ENCODE measurements at regions not wholly inside any gene's neighbourhood (a gene's known extent, or its start where the extent isn't known, plus 50 kb on each side); places are given as distances from the start of the nearest gene placed in this dataset.
A peak's percentile ranks its signal among the peaks of the same experiment; 100 is the strongest.
"Not testable (repeated sequence)": the region's sequence is repeated elsewhere in the genome, so short reads cannot be mapped to it uniquely, and the experiment has no call there.

DNA sequence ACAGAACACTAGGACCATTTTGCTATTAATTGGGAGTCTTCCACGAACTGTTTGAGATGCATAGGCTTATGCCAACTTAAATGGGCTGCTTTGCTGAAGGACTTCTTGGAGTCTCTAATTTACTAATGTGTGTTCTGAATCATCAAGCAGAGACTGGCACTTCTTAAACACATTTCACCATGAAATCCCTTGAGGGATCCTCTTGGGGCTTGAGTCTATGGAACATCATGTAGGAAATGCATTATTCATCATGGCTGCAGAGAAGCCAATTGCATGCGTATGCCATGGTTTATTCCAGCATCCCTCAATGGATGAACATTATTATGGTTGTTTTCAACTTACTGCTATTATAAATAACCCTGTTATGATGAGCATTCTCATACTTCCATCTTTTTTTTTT lies 73.4 kb downstream of the FGD2 start:
- DNase-seq, result no peak

DNA sequence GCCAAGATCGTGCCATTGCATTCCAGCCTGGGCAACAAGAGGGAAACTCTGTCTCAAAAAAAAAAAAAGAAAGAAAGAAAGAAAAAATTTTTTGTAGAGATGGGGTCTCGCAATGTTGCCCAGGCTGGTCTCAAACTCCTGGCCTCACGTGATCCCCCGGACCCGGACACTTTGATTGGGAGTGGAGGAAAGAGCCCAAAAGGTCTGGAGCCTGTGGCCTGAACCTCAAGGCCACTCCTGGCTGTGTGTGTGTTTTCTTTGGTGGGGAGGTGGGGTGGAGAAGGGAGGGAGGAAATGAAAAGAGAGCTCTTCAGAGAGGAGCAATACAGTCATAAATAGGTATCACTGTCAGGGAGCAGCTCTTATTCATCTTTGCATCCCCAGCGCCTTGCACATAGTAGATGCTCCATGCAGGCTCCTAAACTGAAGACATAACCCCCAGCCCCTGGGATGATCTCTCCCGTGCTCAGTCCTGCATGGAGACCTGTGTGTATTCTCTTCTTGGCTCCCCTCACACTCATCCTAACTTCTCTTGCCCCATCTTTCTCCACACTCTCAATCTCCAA lies 75.7 kb downstream of the FGD2 start:
- no peak for DNase-seq

DNA sequence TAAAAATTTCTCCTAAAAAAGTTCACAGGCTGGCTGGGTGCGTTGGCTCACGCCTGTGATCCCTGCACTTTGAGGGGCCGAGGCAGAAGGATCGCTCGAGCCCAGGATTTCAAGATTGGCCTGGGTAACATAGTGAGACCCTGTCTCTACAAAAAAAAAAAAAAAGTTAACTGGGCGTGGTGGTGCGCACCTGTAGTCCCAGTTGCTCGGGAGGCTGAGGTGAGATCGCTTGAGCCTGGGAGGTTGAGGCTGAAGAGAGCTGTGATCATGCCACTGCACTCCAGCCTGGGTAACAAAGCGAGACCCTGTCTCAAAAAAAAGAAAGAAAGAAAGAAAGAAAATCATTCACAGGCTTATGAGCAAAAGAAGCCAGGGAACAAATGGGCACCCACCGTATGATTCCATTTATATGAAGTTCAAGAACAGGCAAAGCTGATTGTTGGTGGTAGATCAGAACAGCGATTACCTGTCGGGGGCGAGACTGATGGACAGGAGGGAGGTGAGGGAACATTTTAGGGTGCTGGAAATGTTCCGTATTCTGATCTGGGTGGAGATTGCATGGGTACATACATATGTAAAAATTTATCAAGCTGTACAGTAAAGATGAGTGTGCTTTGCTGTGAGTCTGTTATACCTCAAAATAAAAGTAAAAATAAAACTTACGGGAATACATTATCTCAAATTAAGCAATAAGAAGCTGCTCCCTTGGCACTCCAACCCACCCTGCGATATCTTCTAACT lies 77.1 kb downstream of the FGD2 start:
- peak; percentile 63 for DNase-seq

DNA sequence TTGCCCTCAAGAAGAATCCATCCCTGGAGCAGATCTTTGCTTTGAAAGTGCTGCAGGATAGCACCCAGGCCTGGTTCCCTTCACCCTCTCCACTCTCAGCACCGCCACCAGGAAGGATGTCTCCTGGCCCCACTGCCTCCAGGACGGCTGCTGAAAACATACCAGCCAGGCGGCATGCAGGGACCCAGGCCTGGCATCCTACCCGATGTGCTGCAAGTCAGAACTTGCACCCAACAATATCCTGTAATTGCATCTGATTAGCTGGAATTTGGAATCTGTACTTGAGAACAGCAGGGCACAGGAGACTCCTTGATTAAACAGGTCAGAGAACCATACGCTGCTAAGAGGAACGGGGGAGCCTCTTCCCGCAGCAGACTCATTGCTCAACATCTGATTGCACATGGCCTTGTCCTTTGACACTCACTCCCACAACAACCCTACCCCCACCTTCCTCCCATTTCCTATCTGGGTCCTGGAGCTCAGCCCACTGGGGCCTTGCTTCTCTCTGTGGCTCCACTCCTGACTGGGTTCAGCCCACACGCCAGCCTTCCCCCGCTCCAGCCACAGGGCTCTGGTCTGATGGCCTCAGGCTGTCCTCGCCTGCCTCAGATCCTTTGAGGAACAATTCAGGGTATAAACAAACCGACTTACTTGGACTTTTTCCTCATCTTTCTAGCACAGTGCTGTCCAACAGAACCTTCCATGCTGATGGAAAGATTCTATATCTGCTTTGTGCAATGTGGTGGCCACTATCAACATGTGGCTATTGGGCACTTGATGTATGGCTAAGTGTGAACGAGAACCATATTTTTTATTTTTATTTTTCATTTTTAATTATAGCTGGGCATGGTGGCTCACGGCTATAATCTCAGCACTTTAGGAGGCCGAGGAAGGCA lies 78.0 kb downstream of the FGD2 start:
- peak; percentile 83 for DNase-seq

DNA sequence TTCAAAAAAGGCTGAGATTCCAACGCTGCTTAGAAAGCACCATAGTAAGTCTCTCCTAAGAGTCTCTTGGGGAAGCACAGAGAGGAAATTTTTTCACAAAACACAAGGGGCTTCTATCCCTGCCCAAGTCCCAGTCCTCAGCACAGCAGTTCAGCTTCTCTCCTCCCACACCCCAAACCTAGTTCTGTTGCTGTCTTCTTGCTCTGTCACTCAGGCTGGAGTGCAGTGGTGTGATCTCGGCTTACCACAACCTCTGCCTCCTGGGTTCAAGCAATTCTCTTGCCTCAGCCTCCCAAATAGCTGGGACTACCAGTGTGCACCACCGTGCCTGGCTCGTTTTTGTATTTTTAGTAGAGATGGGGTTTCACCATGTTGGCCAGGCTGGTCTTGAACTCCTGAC lies 79.2 kb downstream of the FGD2 start:
- not testable (repeated sequence) for DNase-seq

DNA sequence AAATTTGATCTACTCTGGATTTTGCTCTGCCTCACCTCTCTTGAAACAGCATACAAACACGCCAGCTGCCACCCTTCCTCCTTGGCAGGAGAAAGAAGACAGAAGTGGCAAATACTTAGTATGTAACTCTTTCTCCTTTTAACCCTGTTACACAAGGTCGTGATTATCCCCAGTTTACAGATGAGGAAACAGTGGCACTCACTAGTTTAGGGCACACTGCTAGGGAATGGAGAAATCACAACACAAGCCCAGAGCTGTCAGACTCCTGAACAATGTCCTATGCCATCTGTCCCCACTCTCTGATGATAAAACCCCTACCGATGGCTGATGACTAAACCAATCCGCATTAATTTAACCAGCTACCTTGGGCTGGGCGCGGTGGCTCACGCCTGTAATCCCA lies 79.7 kb downstream of the FGD2 start:
- no peak for DNase-seq

DNA sequence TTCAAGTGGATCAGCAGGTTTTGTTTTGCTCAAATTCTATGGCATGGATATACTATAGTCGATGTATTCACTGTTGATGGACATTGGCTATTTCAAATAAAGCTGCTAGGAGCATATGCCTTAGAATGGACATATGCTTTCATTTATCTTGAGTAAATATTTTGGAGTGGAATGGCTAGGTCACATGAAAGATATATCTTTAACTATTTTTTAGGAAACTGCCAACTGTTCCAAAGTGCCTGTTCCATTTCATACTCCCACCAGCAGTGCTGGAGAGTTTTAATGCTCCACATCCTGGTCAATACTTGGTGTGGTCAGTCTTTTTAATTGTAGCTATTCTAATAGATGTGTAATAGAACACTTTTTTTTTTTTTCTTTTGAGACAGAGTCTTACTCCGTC lies 81.1 kb upstream of the PIM1 start:
- DNase-seq, result no peak

DNA sequence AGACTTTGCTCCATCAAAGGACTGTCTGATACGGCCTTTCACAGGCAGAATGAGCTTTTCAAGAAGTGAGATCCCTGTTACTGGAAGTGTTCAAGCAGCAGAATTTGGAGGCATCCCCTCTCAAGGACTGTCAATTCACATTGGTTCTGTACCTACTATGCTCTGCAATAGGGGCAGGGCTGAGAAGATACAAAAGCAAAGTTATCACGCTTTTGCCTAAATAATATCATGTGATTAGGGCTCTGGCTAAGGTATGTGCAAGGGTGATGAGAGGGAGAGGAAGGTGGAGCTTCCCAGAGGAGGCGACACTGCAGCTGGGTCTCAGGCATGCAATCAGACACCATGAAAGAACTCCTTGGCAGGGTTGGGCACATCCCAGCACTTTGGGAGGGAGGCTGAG lies 80.2 kb upstream of the PIM1 start:
- DNase-seq, result no peak

DNA sequence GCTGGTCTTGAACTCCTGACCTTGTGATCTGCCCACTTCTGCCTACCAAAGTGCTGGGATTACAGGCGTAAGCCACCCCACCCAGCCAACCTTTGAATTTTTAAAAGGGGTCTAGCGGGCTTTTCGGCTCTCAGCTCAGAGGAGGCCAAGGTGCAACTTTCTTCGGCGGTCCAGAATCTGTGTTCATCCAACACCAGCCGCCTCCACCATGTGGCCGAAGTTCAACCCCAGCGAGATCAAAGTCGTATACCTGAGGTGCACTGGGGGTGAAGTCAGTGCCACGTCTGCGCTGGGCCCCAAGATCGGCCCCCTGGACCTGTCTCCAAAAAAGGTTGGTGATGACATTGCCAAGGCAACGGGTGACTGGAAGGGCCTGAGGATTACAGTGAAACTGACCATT lies 78.8 kb upstream of the PIM1 start:
- not testable (repeated sequence) for DNase-seq

DNA sequence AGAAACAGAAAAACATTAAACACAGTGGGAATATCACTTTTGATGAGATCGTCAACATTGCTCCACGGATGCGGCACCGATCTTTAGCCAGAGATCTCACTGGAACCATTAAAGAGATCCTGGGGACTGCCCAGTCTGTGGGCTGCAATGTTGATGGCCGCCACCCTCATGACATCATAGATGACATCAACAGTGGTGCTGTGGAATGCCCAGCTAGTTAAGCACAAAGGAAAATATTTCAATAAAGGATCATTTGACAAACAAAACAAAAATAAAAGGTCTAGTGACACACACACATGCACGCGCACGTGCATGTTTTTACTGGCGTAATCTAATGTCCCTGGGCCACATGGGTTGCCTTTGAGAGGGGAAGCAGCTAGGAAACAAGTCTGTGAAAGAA lies 78.4 kb upstream of the PIM1 start:
- not testable (repeated sequence) for DNase-seq

DNA sequence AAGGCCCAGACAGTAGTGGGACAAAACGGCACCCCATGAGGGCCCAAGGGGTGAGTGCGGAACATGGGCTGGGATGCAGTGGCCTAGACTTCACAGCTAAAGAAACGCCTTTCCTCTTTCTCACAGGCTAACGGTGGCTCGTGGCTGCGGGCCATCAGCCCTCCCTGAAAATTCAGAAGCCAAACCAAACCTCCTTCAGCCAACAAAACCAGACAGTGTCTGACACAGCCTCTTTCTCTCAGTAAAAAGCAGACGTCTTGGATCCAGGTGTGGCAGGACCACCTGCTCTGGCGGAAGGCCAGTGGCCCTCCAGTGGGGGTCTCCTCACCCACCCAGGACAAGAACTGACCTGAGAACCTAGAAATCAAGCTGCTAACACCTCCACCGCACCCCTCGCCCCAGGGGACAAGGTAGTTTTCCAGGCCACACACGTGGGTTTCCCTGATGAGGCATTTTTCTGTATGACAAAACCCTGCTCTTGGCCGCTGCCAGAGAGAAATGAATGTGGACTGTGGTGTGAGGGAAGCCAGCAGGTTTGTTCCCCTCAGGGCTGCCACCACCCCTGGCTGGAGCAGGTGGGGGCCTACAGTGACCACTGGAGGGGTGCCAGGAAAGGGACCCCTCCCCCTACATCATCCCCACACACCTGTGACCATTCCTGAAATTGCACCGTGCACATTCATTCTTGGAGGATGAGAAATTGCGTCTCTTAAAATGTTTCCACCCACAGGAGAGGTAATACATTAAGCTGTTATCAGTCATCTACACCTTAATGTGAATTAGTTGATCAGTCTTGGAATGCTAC lies 76.8 kb upstream of the PIM1 start:
- DNase-seq, result no peak

DNA sequence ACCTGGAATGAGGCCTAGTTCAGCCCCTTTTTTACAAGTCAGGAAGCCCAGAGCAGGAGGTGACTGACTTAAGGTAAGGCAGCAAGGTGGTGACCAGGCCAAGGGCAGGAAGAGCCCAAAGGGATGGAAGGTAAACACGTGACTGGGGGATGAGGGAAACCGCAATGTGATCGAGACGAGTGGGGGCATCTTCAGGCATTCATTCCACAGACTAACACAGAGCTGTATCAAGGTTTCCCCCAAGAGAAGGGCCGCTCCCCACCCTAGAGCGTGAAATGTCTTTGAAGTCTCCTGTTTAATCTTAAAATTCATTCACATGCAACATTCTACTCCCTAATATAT lies 76.3 kb upstream of the PIM1 start:
- no peak for DNase-seq

DNA sequence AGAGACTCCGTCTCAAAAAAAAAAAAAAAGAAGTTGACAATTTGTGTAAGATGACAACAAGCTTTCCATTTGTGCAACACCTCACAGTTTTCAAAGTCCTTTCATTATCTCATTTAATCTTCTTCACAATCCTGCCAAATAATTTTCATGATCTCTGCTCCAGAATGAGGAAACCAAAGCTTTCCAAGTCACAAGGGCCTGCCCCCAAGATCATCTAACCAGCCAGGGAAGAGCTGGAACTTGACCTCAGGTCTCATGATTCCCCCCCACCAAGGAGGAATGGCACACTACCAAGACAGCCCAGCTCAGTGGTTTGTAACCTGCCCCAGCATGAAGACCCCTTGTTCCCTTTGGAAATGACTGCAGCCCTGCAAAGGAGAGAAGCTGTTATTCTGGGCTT lies 74.0 kb upstream of the PIM1 start:
- no peak for DNase-seq

DNA sequence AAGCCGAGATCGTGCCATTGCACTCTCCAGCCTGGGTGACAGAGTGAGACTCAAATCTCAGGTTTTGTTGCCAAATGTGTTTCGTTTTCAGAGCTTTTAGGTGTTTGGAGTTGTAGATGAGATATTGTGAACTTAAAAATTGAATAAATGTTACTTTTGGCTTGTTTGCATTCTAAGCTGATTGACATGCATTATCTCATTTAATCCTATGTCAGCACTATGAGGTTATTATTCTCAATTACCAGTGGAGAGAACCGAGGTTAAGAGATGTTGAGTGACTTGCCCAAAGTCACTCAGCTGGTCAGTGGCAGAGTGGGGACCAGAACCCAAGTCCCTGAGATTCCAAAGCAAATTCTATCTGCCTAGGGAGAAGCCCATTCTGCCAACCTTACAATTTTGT lies 72.6 kb upstream of the PIM1 start:
- DNase-seq, result no peak

DNA sequence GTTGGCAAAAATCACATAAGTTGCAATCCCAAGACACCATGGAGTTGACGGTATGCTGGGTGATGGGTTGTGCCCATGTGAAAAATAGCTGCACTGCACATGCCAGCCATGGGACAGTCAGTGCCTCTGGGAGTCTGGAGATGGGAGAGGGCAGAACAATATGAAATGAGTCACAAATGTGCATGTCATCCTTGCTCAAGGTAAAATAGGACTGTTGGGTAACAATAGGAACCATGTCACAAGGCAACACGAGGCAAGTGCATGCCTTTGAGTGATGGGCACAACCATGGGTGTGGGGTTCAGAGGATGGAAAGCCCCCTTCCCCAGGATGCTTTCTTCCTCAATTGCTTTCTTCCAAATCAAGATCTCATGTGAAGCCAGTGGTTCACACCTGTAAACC lies 70.5 kb upstream of the PIM1 start:
- DNase-seq, result no peak

DNA sequence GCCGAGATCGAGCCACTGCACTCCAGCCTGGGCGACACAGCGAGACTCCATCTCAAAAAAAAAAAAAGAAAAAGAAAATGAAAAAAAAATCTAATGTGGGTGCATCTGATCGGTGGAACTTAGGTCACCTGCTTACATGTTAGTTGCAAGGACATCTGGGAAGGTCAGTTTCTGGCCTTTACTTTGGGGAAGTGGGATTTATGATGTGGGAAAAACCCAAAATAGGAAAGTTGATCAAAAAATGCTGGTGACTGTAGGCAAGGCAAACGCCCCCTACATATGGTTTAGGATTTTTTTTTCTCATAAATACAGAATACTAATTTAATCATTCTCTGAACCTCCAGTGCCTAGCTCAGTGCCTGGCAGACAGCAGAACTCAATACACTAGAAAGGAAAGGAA lies 69.2 kb upstream of the PIM1 start:
- DNase-seq, result no peak

DNA sequence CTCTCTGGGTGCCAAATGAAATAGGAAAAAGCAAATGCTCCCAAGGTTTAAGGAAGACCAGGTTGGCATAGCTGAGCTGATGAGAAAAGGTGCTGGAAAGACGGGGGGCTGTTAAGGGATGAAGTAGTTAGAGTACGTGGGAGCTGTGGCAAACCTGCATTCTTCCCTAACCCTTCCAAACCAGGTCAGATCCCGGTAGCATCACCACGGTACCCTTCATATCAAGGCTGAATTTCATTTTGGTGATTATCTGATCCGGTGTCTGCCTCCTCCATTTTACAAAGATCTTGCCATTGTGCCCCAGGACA lies 68.0 kb upstream of the PIM1 start:
- DNase-seq, result no peak

DNA sequence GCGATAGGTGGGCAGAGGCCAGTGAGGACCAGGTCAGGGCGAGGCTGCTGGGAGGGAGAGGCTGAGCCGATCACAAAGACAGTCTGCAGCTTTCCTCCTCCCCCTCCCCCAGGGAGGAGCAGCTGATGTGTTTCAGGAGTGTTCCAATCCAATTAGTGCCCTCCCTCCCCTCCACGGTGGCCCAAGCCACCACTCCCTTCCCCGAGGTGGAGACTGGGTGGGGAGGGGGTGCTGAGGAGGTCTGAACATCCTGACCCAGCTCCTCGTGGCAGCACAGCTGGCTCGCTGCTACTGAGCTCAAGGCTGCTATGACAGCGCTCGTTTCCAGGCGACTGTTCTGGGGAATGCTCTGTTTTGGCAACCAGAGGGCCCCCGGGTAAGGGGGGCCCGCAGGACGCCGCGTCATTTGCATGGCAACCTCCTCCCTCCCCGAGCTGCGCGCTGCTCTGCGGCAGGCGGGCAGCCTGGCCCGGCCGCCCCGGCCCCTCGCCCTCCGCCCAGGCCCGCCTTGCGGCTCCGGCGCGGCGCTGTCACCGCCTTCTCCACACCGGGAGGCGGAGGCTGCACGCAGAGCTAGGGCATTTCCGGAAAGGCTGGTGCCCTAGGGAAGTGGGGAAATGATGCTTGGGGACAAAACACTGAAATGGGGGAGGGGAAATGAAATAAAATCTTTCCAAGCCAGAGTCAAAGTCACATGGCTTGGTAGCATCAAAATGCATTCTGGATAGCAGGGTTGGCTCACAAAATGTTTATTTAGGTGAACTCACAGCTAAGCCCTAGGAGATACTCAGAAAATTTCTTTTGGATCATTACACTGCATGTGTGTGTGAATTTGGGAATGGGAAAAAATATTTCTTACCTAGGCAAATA lies 67.4 kb upstream of the PIM1 start:
- peak; percentile 88 for DNase-seq

DNA sequence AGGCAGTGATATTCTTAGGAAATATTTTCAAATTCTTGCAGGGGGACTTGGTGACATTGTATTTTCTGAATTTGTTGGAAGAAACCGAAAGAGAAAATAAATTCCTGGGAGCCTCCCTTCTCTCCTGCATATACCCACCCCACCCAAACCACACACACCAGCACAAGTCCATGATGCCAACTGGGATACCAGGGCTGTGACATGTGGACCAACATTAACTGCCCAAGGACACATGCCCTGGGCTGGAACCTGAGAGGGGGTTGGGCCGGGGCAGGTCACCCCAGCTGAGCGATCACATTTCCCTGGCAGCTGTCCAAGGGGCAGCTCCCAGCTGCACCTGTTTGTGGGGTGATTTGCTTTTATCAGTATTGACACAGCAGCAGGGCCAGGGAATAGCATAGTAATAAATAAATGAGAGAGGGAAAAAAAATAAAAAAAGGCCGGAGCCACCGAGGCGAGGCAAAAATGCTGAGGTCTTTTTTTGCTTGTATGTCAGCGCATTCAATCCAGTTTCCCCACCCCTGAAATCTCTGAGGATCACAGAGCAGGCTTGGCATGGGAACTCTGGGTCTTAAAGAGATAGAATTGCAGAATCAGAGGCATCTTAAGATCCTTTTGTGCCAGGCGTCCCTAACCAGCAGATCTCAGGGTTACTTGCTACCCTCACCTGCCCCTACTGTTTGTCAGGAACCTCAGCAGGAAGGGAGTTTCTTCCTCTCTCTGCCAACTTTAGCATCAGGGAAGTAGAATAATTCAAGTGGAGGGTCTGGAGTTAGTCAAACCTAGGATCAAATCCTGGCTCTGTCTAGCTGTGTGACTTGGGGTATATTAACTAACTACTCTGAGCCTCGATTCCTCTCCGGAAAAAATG lies 66.5 kb upstream of the PIM1 start:
- peak; percentile 99 for DNase-seq

DNA sequence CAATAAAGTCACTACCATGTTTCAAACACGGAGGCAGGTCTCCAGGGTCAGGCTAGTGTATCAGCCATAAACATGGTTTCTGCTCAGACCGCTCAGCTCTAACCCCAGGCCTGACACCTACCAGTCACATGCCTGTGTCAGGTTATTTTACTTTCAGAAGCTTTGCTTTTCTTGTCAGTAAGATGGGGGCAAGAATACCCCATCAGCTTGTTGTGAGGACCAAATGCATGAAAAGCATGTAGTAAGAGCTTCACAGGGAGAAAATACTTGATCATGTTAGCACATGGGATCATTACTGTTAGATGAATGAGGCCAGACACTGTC lies 65.2 kb upstream of the PIM1 start:
- DNase-seq, result no peak
